GM12873 (cell line): ENCODE measurements at regions not wholly inside any gene's neighbourhood (a gene's known extent, or its start where the extent isn't known, plus 50 kb on each side); places are given as distances from the start of the nearest gene placed in this dataset.
A peak's percentile ranks its signal among the peaks of the same experiment; 100 is the strongest.

Source experiments
- TF ChIP-seq, protein P1 (sequence below): IDR thresholded peaks from 2 replicates; pipeline ENCODE4 v1.5.1; 2012; ENCODE audit warnings: low read depth, mild to moderate bottlenecking, moderate library complexity, low read length, control low read depth; ENCODE audit not compliant: insufficient read depth; ENCODE audit errors: missing control alignments

- TF ChIP-seq, protein P1, sequence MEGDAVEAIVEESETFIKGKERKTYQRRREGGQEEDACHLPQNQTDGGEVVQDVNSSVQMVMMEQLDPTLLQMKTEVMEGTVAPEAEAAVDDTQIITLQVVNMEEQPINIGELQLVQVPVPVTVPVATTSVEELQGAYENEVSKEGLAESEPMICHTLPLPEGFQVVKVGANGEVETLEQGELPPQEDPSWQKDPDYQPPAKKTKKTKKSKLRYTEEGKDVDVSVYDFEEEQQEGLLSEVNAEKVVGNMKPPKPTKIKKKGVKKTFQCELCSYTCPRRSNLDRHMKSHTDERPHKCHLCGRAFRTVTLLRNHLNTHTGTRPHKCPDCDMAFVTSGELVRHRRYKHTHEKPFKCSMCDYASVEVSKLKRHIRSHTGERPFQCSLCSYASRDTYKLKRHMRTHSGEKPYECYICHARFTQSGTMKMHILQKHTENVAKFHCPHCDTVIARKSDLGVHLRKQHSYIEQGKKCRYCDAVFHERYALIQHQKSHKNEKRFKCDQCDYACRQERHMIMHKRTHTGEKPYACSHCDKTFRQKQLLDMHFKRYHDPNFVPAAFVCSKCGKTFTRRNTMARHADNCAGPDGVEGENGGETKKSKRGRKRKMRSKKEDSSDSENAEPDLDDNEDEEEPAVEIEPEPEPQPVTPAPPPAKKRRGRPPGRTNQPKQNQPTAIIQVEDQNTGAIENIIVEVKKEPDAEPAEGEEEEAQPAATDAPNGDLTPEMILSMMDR: no peak
Observed at GRCh38 chr9:134982311-134982710, 64.6 kb upstream of the FCN1 start.

DNA sequence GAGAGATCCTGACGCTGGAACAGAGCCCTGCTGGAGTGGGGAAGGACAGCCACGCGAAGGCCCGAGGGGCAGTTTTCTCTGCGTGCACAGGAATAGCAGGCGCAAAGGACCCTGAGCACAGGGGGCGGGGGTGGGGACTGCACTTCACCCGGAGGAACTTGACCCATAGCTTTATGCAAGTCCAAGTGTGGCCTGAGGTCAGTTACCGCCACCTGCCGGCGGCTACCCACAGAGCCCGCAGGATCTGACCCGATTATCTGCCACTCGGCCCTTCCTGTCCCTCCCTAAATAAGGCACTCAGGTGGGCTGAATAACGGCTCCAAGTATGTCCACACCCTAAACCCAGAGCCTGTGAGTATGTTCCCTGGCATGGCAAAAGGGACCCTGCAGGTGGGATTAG is 65.4 kb upstream of the FCN1 start:
- TF ChIP-seq, protein P1: peak; percentile 80

- TF ChIP-seq, protein P1: no peak
Observed at GRCh38 chr9:134983506-134984371, 66.0 kb upstream of the FCN1 start.

DNA sequence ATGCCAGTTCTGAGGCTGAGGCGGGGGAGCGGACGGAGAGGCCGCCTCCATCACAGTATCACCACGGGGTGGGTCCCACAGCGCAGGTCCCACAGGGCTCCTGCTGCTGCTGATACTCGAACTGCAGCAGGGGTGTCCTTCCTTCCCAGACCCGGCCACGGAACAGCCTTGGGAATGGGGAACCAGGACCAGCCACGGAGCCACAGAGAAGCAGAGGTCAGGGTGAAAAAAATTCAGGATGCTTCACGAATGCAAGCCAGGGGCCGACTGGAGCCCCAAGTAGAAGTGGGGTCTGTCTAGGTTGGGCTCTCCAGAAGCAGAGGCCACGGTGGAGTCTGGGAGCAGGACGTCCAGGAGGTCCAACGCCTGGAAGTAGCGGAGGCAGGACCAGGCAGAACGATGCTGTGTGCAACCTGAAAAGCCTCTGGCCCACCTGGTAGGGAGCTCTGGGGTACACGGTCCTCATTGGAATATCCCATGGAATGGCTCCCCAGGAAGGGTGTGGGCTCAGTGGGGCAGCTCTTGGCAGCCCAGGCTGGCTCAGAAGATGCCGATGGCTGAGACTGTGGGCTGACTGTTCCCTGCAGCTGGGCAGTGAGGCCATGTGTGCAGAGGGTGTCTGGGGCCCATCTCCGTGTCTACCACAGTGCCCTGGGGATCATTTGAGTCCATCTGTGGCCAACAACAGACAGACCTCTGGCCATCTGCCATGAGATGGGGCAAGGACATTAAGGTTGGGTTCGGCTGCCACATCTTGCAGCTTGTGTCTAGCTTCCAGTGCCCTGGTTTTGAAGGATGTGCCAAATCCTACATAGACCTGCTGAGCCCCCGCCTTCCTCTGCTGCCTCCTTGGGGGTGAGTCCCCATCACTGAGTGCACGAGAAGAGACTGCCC is 66.9 kb upstream of the FCN1 start:
- TF ChIP-seq, protein P1: no peak

DNA sequence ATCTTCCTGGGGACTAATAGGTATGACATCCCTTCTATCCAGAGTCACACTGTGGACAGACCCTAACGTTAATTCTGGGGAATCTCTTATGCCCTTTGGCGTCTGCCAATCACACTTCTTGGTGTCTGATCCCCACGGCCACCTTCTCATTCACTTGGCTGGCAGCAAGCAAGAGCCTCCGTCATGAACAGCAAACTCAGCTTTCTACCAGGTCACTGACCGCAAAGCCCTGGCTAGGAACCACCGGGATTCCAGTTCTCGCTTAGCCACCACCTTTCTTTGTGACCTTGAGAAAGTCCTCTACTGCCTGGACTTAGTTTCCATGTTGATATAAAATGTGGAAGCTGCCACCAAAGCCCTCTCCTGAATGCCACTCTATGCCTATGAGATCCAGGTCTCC is 67.7 kb upstream of the FCN1 start:
- TF ChIP-seq, protein P1: no peak

- TF ChIP-seq, protein P1: no peak
Observed at GRCh38 chr9:134986957-134987356, 69.2 kb upstream of the FCN1 start.

DNA sequence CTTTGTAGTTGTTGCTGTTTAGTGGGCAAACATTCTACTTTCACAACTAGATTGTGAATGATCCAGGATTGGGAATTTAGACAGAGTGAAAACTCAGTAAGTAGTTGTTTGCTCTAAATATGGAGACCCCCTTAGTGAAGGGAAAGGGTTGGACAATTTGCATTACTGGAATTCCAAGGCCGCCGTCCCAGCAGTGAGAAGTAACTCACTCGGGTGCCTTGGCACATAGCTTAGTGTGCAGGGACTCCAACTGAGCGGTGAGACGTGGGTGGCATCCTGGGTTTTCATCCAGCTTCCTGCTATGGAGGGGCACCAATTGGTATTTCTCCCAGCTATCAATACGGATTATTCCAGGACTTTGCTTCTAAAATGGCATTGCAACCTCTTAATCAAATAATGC is 69.7 kb upstream of the FCN1 start:
- TF ChIP-seq, protein P1: no peak
